GM12891 (cell line): ENCODE measurements at regions not wholly inside any gene's neighbourhood (a gene's known extent, or its start where the extent isn't known, plus 50 kb on each side); places are given as distances from the start of the nearest gene placed in this dataset.

Source experiments
- DNase-seq: peaks from one replicate; pipeline ENCODE4 v3.0.0; 2011; ENCODE audit warnings: low spot score; ENCODE audit not compliant: insufficient read length
- FAIRE-seq: peaks from 2 replicates; lab custom pipeline; 2011; peaks lifted over from hg19 to GRCh38; lab: Jason Lieb, UNC
- PAX5 ChIP-seq: IDR thresholded peaks from 2 replicates; pipeline ENCODE4 v1.6.1; 2011; ENCODE audit warnings: low read length, moderate library complexity, mild to moderate bottlenecking; ENCODE audit not compliant: insufficient read depth, severe bottlenecking
- POLR2A ChIP-seq: IDR thresholded peaks from 2 replicates; pipeline ENCODE4 v1.6.1; 2011; ENCODE audit warnings: low read depth, low read length, control low read depth
- POLR2AphosphoS5 ChIP-seq: IDR thresholded peaks from 2 replicates; pipeline ENCODE4 v1.6.1; 2011; ENCODE audit warnings: low read depth, low read length, control low read depth
- POU2F2 ChIP-seq: IDR thresholded peaks from 2 replicates; pipeline ENCODE4 v1.6.1; 2011; ENCODE audit warnings: low read depth, mild to moderate bottlenecking, control low read depth, low read length, moderate library complexity
- SPI1 ChIP-seq: IDR thresholded peaks from 2 replicates; pipeline ENCODE4 v1.6.1; 2011; ENCODE audit warnings: low read depth, low read length, control low read depth
- TAF1 ChIP-seq: IDR thresholded peaks from 2 replicates; pipeline ENCODE4 v1.6.1; 2011; ENCODE audit warnings: low read depth, low read length, control low read depth

DNA sequence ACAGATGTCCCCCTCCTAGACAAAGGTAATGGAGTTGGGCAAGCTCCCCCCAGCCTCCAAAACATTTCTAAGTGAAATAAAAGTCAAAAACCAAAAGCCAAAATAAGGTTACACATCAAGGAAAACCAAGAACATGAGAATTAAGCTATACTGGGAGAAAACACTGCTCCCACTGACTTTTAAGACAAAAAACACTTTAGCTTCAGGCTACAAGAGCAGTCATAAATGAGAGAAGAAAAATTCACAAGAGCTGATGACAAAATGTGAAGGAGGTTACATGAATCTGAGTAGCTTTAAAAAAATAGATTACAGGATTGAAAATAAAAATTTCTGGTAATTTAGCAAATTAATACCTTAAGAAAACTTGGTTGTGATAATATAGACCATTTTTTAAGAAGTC is 1370.3 kb upstream of the CDH9 start:
- TF ChIP-seq PAX5 (no peak), POU2F2 (no peak), TAF1 (no peak)
- FAIRE-seq = no peak

DNA sequence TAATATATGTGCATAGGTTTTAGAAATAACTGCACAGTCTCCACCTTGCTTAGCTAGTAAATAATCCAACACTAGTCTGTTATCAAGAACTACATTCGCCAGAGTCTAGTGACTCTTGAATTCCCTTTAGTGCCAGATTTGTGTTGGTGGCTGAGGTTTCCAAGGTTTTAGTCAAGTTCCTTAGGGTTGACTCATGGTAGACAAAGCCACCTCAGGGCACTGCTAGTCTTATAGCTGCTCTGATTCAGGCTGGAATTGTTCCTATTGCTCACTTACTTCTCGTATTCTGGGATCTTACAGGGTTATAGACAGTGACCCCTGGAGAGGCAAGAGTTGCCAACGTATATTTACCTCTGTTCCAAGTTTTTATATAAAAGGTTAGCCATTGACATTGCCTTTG is 1369.8 kb upstream of the CDH9 start:
- no peak for DNase-seq
- FAIRE-seq = no peak
- TF ChIP-seq TAF1 (no peak), POLR2A (no peak), SPI1 (no peak), PAX5 (no peak), POLR2AphosphoS5 (no peak), POU2F2 (no peak)

More for the DNA sequence above, 1370.3 kb upstream of the CDH9 start:
- no peak for DNase-seq

DNA sequence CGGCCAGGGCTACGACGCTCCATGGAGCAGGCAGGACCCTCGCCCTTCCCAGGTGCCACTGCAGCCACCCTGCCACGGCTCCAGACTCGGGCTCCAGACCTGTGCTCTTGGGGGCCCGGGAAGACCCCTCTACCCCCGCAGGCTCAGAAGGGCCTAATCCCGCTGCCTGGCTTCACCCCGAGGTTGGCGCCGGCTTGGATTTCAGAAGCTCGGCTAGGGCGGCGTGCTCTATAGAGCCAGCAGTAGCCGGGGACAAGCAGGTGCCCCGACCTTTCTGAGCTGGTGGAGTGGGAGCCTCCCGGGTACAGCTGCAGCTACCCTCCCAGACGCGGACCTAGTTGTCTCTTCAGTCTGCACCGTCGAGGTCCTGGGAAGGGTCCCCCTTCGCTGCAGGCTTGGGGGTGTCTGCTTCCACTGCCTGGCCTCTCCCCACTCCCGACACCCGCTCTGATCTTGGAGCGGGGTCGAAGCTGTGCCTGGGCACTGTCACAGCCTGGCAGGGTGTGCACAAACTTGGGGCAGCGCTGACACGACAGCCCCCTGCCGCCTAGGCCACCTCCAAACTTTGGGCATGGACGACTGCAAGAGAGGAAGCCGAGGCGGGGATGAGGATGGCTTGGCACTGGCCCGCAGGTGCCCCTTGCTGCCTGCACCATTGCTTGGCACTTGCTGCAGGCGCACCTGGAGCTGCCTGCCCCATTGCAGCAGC is 1366.1 kb upstream of the CDH9 start:
- TF ChIP-seq POU2F2 (no peak), POLR2AphosphoS5 (no peak), TAF1 (no peak), PAX5 (no peak), SPI1 (no peak), POLR2A (no peak)
- FAIRE-seq (no peak), DNase-seq (no peak)

DNA sequence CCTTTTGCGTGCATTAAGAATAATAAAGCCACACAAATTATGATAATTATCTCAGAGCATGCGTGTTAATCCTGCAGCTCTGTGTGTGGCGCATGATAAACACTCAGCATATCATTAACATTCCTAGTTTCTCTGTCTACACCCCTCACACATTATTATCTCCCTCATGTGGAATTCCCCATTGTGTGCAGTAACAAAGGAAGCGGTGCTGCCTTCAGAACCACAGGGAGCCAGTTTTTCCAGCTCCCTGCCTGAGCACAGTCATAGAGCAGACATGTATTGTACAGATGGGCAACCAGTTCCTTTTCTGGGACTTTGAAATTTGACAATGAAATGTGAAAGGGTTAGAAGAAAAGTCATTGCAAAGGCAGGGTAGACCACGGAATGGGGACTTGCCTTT is 1365.5 kb upstream of the CDH9 start:
- DNase-seq = no peak
- TF ChIP-seq PAX5 = no peak
- TF ChIP-seq SPI1 = no peak
- no peak for TF ChIP-seq POU2F2
- no peak for TF ChIP-seq TAF1
- no peak for TF ChIP-seq POLR2AphosphoS5
- no peak for TF ChIP-seq POLR2A
- FAIRE-seq = no peak

GRCh38 chr5:28402590-28403301 is 1364.4 kb upstream of the CDH9 start:
- no peak for TF ChIP-seq PAX5
- no peak for TF ChIP-seq TAF1
- no peak for TF ChIP-seq POU2F2
- TF ChIP-seq POLR2AphosphoS5 = no peak
- TF ChIP-seq POLR2A = no peak
- TF ChIP-seq SPI1 = no peak
- FAIRE-seq (no peak), DNase-seq (no peak)

DNA sequence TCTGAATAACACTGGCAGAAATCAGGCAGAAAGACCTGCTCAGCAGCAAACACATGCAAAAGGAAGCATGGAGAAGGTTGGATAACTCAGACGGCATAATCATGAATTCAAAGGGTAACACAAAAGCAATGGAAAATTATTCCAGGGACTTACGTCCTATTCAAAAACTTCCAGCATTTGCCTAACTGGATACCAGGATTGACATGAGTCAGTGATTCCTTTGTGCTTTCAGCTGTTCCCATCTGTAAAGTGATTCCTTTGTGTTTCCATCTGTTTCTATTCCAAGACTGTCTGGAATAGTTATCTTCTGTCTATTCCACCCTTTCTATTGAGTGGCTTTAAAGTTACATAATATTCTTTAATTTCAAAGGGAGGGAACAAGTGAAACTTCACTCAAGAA is 1361.7 kb upstream of the CDH9 start:
- TF ChIP-seq POU2F2 (no peak), PAX5 (no peak)
- no peak for FAIRE-seq
- DNase-seq = no peak

DNA sequence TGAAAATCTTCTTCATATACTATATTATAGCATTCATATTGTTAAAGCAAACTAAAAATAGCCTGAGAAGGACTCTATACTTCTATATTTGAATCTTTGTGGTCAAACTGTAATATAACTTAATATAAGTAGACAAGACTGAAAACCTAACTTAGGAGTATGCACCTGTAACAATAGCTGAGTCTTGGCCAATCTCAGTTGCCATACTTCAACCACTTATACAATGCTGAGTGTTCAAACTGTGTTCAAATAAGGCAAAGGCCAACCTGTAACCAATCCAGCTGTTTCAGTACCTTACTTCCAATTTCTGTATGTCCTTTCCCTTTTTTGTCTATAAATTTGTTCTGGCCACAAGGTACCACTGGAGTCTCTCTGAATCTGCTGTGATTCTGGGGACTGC is 1360.8 kb upstream of the CDH9 start:
- TF ChIP-seq TAF1 (no peak), SPI1 (no peak), POLR2A (no peak), POU2F2 (no peak), POLR2AphosphoS5 (no peak), PAX5 (no peak)
- FAIRE-seq = no peak
- no peak for DNase-seq

GRCh38 chr5:28398185-28398584 is 1359.8 kb upstream of the CDH9 start:
- DNase-seq (no peak), FAIRE-seq (no peak)
- TF ChIP-seq PAX5 = no peak
- no peak for TF ChIP-seq SPI1
- no peak for TF ChIP-seq POLR2A
- no peak for TF ChIP-seq TAF1
- TF ChIP-seq POLR2AphosphoS5 = no peak
- no peak for TF ChIP-seq POU2F2

GRCh38 chr5:28397502-28397941 is 1359.1 kb upstream of the CDH9 start:
- DNase-seq (no peak), FAIRE-seq (no peak)
- TF ChIP-seq PAX5 (no peak), POLR2AphosphoS5 (no peak), SPI1 (no peak), POLR2A (no peak), POU2F2 (no peak), TAF1 (no peak)

DNA sequence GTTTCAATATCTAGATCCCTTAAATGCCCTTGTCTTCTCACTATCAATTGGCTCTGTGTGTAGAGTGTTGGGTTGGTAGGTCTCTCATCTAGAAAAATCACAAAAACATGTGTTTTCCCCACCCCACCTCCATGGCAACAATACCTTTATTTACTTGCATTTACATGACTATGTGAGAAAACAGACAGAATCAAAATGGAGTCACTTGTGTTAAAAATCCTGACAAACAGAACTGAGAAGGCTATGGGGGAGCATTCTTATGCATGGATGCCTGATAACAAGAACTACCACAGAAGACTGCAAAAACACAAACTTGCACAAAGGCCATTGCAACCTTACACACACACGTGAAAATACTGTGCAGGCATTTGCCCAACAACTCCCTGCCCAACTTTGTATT is 1352.9 kb upstream of the CDH9 start:
- FAIRE-seq (no peak), DNase-seq (no peak)
- TF ChIP-seq TAF1 (no peak), SPI1 (no peak), POLR2A (no peak), POU2F2 (no peak), PAX5 (no peak)
